Coronary artery (tissue), 2 donors: ENCODE measurements at regions not wholly inside any gene's neighbourhood (a gene's known extent, or its start where the extent isn't known, plus 50 kb on each side); places are given as distances from the start of the nearest gene placed in this dataset.
A peak's percentile ranks its signal among the peaks of the same experiment; 100 is the strongest.

Source experiments
- DNase-seq: peaks from one replicate; pipeline ENCODE4 v3.0.0-alpha.2; 2017; ENCODE audit warnings: low spot score
- H3K27ac ChIP-seq, 2 donors: fragments of 200-600 bp; sonication (generic); one replicate each; pipeline ENCODE4 v1.5.1; 2016 to 2019
- H3K4me3 ChIP-seq: fragments of 200-600 bp; sonication (generic); 2 replicates; pipeline ENCODE4 v1.5.1; 2016; ENCODE audit warnings: mild to moderate bottlenecking, moderate library complexity
- TF ChIP-seq, protein P1 (sequence below): fragments of 200-600 bp; sonication (generic); IDR thresholded peaks from one replicate; pipeline ENCODE4 v1.5.1; 2019; ENCODE audit warnings: antibody characterized with exemption

DNA sequence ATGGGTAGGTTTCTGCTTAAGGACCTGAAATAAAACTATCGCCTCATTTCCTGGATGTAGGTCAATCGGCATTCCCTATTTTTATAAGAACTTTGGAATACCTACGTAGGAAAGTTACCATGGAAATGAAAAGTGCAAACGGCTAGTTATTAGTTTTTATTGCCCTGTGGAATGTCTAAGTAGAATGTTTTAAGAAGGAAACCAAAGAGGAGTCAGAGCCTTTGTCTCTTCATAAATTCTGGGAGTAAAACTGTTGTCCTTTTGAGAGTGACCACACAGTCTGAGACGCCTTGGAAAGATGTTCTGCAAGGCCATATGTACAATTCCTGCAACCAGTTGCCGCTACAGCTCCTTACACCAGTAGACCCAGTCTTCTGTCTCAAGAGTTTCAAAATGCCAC lies 176.0 kb upstream of the SEL1L start:
- H3K27ac ChIP-seq: no peak overlapping the region
- H3K4me3 ChIP-seq: no peak overlapping the region
- TF ChIP-seq, protein P1, sequence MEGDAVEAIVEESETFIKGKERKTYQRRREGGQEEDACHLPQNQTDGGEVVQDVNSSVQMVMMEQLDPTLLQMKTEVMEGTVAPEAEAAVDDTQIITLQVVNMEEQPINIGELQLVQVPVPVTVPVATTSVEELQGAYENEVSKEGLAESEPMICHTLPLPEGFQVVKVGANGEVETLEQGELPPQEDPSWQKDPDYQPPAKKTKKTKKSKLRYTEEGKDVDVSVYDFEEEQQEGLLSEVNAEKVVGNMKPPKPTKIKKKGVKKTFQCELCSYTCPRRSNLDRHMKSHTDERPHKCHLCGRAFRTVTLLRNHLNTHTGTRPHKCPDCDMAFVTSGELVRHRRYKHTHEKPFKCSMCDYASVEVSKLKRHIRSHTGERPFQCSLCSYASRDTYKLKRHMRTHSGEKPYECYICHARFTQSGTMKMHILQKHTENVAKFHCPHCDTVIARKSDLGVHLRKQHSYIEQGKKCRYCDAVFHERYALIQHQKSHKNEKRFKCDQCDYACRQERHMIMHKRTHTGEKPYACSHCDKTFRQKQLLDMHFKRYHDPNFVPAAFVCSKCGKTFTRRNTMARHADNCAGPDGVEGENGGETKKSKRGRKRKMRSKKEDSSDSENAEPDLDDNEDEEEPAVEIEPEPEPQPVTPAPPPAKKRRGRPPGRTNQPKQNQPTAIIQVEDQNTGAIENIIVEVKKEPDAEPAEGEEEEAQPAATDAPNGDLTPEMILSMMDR: no peak
- no peak for DNase-seq

DNA sequence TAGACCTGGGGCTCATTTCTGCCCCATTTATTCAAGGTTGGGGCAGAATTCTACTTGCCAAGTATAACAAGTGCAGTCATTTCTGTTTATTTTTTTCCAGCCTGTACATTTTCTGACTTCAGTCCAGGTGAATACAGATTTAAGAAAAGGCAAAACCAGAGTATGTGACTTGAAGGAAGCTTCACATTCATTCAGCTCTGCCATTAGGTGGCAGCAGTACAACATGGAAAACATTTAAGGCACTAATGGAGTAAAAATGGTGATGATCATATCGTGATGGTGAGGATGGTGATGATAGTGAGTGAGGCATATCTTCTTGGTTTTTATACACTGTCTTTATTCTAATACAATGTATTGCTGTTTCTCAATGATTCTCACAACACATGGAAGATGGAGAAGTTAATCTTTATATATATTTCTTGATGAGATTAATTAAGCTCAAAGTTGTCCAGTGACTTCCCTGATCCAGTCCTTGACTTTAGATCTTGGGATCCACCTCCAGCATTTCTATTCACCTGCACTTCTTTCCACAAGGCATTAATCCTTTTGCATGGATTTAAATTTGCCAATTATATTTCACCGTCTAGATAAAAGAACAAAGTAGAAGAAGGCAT lies 176.7 kb upstream of the SEL1L start:
- TF ChIP-seq, protein P1: peak; percentile 30
- no peak overlapping the region for H3K27ac ChIP-seq
- H3K4me3 ChIP-seq: no peak overlapping the region
- no peak for DNase-seq

DNA sequence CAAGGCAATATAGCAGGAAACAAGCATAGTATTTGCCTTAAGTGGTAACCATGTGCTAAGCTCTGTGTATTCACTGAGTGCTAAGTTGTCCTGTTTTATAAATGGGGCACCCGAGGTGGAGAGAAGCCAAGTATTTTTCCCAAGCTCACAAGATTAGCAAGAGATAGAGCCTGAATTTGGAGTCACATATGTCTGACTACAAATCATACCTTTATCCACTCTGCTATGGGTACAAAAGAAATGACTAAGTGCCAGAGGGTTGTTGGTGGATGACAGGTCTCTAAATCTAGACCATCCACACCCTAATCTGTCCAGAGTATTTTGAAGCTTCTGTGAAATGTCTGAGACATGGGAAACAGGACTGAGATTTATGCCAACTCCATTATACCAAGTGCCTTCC lies 182.1 kb upstream of the SEL1L start:
- TF ChIP-seq, protein P1: no peak
- DNase-seq: no peak
- H3K27ac ChIP-seq: no peak overlapping the region
- no peak overlapping the region for H3K4me3 ChIP-seq

DNA sequence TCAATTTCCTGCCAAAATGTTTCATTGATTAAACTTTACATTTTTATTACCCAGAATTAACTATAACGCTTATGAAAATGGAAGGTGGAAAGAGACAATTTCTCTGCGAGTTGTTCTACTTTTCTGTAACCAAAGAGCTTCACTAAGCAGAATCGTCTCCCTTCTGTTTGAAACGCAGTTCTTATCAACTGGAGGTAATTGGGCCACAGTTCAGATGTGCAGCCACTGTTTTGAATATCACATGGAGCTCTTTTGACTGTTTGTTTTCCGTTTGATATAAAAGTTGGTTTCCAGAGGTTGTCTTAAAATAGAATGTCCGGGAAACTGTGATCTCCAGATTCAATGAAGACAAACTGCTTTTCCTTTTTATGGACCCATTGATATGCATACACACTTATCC lies 183.3 kb upstream of the SEL1L start:
- TF ChIP-seq, protein P1: no peak
- no peak overlapping the region for H3K27ac ChIP-seq
- DNase-seq: no peak

DNA sequence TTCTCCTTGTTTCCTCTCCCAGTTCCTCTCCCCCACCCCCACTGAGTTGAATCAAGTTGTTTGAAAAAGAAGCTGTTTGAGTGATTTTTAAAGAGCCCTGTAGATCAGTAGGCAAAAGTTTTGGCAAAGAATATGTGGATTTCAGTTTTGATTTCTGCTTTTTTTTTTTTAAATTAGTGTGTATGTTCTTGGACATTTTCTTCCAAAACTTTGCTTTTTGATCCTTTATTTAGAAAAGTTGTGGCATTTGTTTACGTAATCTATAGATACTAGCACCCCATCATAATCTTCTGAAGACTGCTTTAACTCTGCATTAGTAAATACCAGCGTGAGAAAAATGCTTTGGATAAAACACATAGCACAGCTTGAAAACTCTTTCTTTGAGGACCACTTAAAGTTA lies 190.3 kb upstream of the SEL1L start:
- DNase-seq: no peak
- Histone ChIP-seq H3K27ac (no peak overlapping the region), H3K4me3 (no peak overlapping the region)
- TF ChIP-seq, protein P1: no peak

More for the DNA sequence above, 183.3 kb upstream of the SEL1L start:
- no peak overlapping the region for H3K4me3 ChIP-seq

DNA sequence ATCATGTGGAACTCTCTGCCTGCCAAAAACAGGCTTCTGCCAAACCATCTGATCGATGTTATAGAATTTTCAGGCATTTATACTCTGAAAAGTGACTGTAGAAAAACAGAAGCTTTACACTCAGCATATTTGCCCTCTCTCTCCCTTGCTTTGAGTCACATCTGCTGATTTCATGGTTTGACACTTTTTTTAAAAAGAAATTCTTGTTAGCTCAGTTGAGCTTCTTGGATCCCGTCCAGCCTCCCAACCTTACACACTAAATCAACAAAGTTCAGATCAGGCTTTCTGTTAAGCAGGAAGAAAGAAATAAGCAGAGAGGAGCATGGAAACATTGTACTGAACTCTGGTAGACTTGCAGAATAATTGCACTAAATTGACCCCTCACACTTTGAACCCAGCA lies 193.6 kb upstream of the SEL1L start:
- TF ChIP-seq, protein P1: no peak
- Histone ChIP-seq H3K4me3 (no peak overlapping the region), H3K27ac (no peak overlapping the region)
- no peak for DNase-seq

DNA sequence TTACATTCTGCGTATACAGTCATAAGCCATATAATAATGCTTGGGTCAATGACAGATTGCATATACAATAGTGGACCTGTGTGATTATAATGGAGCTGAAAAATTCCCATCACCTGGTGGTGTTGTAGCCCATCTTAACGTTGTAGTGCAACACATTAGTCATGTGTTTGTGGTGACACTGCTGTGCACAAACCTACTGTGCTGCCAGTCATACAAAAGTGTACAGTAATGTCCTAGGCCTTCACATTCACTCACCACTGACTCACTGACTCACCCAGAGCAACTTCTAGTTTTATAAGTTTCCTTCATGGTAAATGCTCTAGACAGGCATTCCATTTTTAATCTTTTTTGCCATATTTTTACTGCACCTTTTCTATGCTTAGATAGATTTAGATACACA lies 194.8 kb upstream of the SEL1L start:
- H3K4me3 ChIP-seq: no peak overlapping the region
- no peak overlapping the region for H3K27ac ChIP-seq
- DNase-seq: no peak
- TF ChIP-seq, protein P1: no peak
